CD4-positive, alpha-beta memory T cell (primary cell): ENCODE measurements at regions not wholly inside any gene's neighbourhood (a gene's known extent, or its start where the extent isn't known, plus 50 kb on each side); places are given as distances from the start of the nearest gene placed in this dataset.

ENCODE experiments used
- CTCF ChIA-PET: fragments of 350-600 bp; sonication (Branson Sonifier 250); formaldehyde crosslinking; loops from one replicate; lab custom pipeline; 2021; ENCODE audit warnings: inconsistent platforms; ENCODE audit not compliant: partially characterized antibody; lab: Charles Lee
- POLR2A ChIA-PET: fragments of 350-600 bp; sonication (Branson Sonifier 250); formaldehyde crosslinking; loops from one replicate; lab custom pipeline; 2021; ENCODE audit not compliant: partially characterized antibody; lab: Charles Lee
- DNase-seq, 5 donors: peaks; one replicate each; pipeline versions ENCODE4 v3.0.0 to v3.0.0-alpha.2; 2020 to 2022; ENCODE audit warnings: mixed read lengths in 1 of 5
- H3K27ac ChIP-seq: one replicate; pipeline ENCODE4 v1.7.0; 2013; ENCODE audit warnings: low read depth, low read length
- H3K27me3 ChIP-seq: 2 replicates; pipeline ENCODE4 v1.7.0; 2013; ENCODE audit warnings: mild to moderate bottlenecking, low read length, moderate library complexity; ENCODE audit not compliant: insufficient read depth
- H3K36me3 ChIP-seq: 2 replicates; pipeline ENCODE4 v1.7.0; 2013; ENCODE audit warnings: mild to moderate bottlenecking, low read length, moderate library complexity; ENCODE audit not compliant: insufficient read depth
- H3K4me1 ChIP-seq: 2 replicates; pipeline ENCODE4 v1.7.0; 2013; ENCODE audit warnings: mild to moderate bottlenecking, low read length, moderate library complexity; ENCODE audit not compliant: insufficient read depth
- H3K4me3 ChIP-seq, 2 donors: one replicate each; pipeline ENCODE4 v1.7.0; 2013; ENCODE audit warnings: low read length in 2 of 2, mild to moderate bottlenecking in 1 of 2
- H3K9me3 ChIP-seq, 2 donors: one replicate each; pipeline ENCODE4 v1.7.0; 2013; ENCODE audit warnings: low read length in 2 of 2, control low read depth in 1 of 2; ENCODE audit not compliant: control insufficient read depth in 1 of 2
- H3K27ac Mint-ChIP-seq, 7 donors: one replicate each; pipeline ENCODE4 v1.8.0; 2020 to 2021; ENCODE audit warnings: mixed read lengths in 7 of 7, mild to moderate bottlenecking in 6 of 7, inconsistent platforms in 3 of 7, moderate library complexity in 3 of 7
- H3K27me3 Mint-ChIP-seq, 2 donors: one replicate each; pipeline ENCODE4 v1.8.0; 2020 to 2021; ENCODE audit warnings: mixed read lengths in 2 of 2
- H3K36me3 Mint-ChIP-seq, 2 donors: one replicate each; pipeline ENCODE4 v1.8.0; 2020 to 2021; ENCODE audit warnings: mixed read lengths in 2 of 2, inconsistent platforms in 1 of 2, mild to moderate bottlenecking in 1 of 2
- H3K4me1 Mint-ChIP-seq, 4 donors: one replicate each; pipeline ENCODE4 v1.8.0; 2020 to 2021; ENCODE audit warnings: mixed read lengths in 4 of 4, mild to moderate bottlenecking in 1 of 4
- H3K4me3 Mint-ChIP-seq, 8 donors: one replicate each; pipeline ENCODE4 v1.8.0; 2020 to 2021; ENCODE audit warnings: mixed read lengths in 8 of 8, mild to moderate bottlenecking in 7 of 8, moderate library complexity in 6 of 8, inconsistent platforms in 3 of 8
- H3K9me3 Mint-ChIP-seq, 8 donors: one replicate each; pipeline ENCODE4 v1.8.0; 2020 to 2021; ENCODE audit warnings: mixed read lengths in 8 of 8, mild to moderate bottlenecking in 5 of 8, inconsistent platforms in 3 of 8, moderate library complexity in 1 of 8
- intact Hi-C: fragments of 100-400 bp; cut with micrococcal nuclease; formaldehyde crosslinking; loops from one replicate; pipeline ENCODE4 v1.15.1; 2023

DNA sequence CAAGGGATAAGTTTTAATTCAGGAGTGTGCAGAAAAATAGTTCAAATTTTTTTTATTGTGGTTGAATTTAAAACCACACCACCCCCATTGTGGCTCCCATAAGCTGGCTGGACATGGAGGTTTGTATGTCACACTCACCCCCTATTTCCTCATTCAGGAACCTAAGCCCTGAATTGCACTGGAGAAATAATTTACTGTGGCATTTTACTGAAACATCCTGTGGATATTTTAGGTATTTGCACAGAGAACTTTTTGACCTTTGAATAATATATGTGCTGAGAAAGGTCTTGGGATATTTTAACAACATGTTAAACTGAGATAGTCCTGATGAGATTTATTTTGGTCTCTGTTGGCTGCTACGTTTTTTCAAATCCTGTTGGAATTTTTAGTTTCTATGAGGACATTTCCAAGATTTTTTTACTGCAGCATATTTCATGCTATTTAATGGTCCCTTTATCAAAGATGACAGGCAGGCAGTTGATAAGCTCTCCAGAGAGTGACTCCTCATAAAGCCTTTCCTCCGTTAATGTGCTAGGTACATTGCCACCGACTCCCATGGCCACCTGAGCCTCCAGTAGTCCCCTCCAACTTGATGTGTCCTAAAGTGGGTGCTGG, 51.2 kb upstream of the PALM2AKAP2 start:
- Histone ChIP-seq H3K27me3 (no peaks in the 10 kb centered on the region), H3K9me3 (no peaks in the 10 kb centered on the region), H3K4me3 (no peak overlapping the region), H3K36me3 (no peaks in the 10 kb centered on the region), H3K27ac (no peak overlapping the region), H3K4me1 (no peaks in the 10 kb centered on the region)
- no peaks in the 10 kb centered on the region for H3K36me3 Mint-ChIP-seq
- no peaks in the 10 kb centered on the region for H3K4me1 Mint-ChIP-seq
- no peak overlapping the region for H3K4me3 Mint-ChIP-seq
- CTCF ChIA-PET: no interaction called here
- no peak overlapping the region for H3K27ac Mint-ChIP-seq
- intact Hi-C loops: no loop called here
- DNase-seq: no peak
- H3K9me3 Mint-ChIP-seq: peaks cover 0 to 5% (median 0%) of the 10 kb centered on the region in 8 donors
- POLR2A ChIA-PET: no interaction called here
- H3K27me3 Mint-ChIP-seq: peaks cover 5% of the 10 kb centered on the region in 2 donors

DNA sequence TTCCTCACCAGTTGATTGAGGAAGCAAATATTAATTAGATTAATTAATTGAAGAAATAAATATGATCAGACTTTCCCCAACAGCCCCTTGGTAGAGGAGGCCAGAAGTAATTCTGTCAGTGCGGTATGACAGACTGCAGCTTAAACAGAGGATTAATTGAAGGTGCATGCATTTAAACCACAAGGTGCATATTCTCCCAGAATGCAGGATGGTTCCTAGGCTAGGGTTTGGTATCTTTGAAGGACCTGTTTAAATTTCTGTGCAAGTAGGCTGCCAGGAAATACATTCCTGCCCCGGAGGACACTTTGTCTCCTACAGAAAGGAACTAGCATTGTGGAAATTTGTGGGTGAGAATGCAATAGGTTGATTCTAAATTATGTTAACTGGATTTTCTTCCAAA, 50.5 kb upstream of the PALM2AKAP2 start:
- no peaks in the 10 kb centered on the region for H3K9me3 ChIP-seq
- no peaks in the 10 kb centered on the region for H3K4me1 Mint-ChIP-seq
- CTCF ChIA-PET: no interaction called here
- intact Hi-C loops: no loop called here
- POLR2A ChIA-PET: no interaction called here
- no peak overlapping the region for H3K27ac ChIP-seq
- H3K27ac Mint-ChIP-seq: no peak overlapping the region
- no peak overlapping the region for H3K4me3 Mint-ChIP-seq
- H3K27me3 ChIP-seq: no peaks in the 10 kb centered on the region
- peaks cover 0 to 5% (median 0%) of the 10 kb centered on the region in 8 donors for H3K9me3 Mint-ChIP-seq
- peaks cover 5% of the 10 kb centered on the region in 2 donors for H3K27me3 Mint-ChIP-seq
- H3K36me3 Mint-ChIP-seq: no peaks in the 10 kb centered on the region
- no peak overlapping the region for H3K4me3 ChIP-seq
- no peaks in the 10 kb centered on the region for H3K36me3 ChIP-seq
- DNase-seq: no peak
- H3K4me1 ChIP-seq: no peaks in the 10 kb centered on the region
